Lower lobe of right lung (tissue), 2 donors: ENCODE measurements at regions not wholly inside any gene's neighbourhood (a gene's known extent, or its start where the extent isn't known, plus 50 kb on each side); places are given as distances from the start of the nearest gene placed in this dataset.

Experiments used
- ATAC-seq, 2 donors: fragments of 200-7000 bp; cut with Tn5 transposase; one replicate each; pipeline ENCODE4 v1.9.1; 2020 to 2022; ENCODE audit warnings: mild to moderate bottlenecking in 2 of 2, moderate library complexity in 2 of 2
- DNase-seq: peaks from one replicate; pipeline ENCODE4 v3.0.0-alpha.2; 2020
- H3K27ac ChIP-seq: fragments of 200-600 bp; one replicate; pipeline ENCODE4 v1.8.0; 2022
- H3K27me3 ChIP-seq: fragments of 200-600 bp; one replicate; pipeline ENCODE4 v1.8.0; 2022; ENCODE audit warnings: low read depth
- H3K36me3 ChIP-seq: fragments of 200-600 bp; one replicate; pipeline ENCODE4 v1.8.0; 2022; ENCODE audit warnings: mild to moderate bottlenecking
- H3K4me1 ChIP-seq: fragments of 200-600 bp; one replicate; pipeline ENCODE4 v1.8.0; 2022
- H3K4me3 ChIP-seq: fragments of 200-600 bp; one replicate; pipeline ENCODE4 v1.8.0; 2022; ENCODE audit warnings: mild to moderate bottlenecking
- H3K9me3 ChIP-seq: fragments of 200-600 bp; one replicate; pipeline ENCODE4 v1.8.0; 2022
- CTCF ChIP-seq: fragments of 200-600 bp; IDR thresholded peaks from one replicate; pipeline ENCODE4 v1.8.0; 2022; ENCODE audit warnings: antibody characterized with exemption, mild to moderate bottlenecking
- intact Hi-C: fragments of 100-400 bp; cut with DNase I; formaldehyde crosslinking; loops from one replicate; pipeline ENCODE4 v1.11.0; 2022
- donor health status: DM: no; HTN: yes; CAD: no; lungs with severe emphysema.

- H3K36me3 ChIP-seq, result no peaks in the 10 kb centered on the region
- no peak overlapping the region for H3K4me3 ChIP-seq
- no peak for TF ChIP-seq CTCF
- H3K9me3 ChIP-seq, result no peaks in the 10 kb centered on the region
- H3K27me3 ChIP-seq, result no peaks in the 10 kb centered on the region
- intact Hi-C loops, result no loop called here
- no peaks in the 10 kb centered on the region for H3K4me1 ChIP-seq
- DNase-seq (no peak), ATAC-seq (no peak)
- H3K27ac ChIP-seq, result no peak overlapping the region
Measured at GRCh38 chr15:49737127-49737526, 116.3 kb downstream of the DTWD1 start.

GRCh38 chr15:49741712-49742111, 120.9 kb downstream of the DTWD1 start:
- intact Hi-C loops, result no loop called here
- TF ChIP-seq CTCF, result no peak
- no peak overlapping the region for H3K27ac ChIP-seq
- H3K9me3 ChIP-seq, result no peaks in the 10 kb centered on the region
- no peaks in the 10 kb centered on the region for H3K27me3 ChIP-seq
- H3K4me3 ChIP-seq, result no peak overlapping the region
- H3K4me1 ChIP-seq, result no peaks in the 10 kb centered on the region
- ATAC-seq, result no peak
- no peaks in the 10 kb centered on the region for H3K36me3 ChIP-seq
- no peak for DNase-seq

- H3K27me3 ChIP-seq, result no peaks in the 10 kb centered on the region
- no peak overlapping the region for H3K4me3 ChIP-seq
- DNase-seq (no peak), ATAC-seq (no peak)
- TF ChIP-seq CTCF, result no peak
- no peak overlapping the region for H3K27ac ChIP-seq
- H3K36me3 ChIP-seq, result no peaks in the 10 kb centered on the region
- no peaks in the 10 kb centered on the region for H3K9me3 ChIP-seq
- H3K4me1 ChIP-seq, result no peaks in the 10 kb centered on the region
- intact Hi-C loops, result no loop called here
Measured at GRCh38 chr15:49742381-49742780, 121.5 kb downstream of the DTWD1 start.

GRCh38 chr15:49747340-49747739, 126.5 kb downstream of the DTWD1 start:
- H3K4me3 ChIP-seq, result no peak overlapping the region
- intact Hi-C loops, result no loop called here

GRCh38 chr15:49748791-49749190, 127.9 kb downstream of the DTWD1 start:
- no peak for DNase-seq
- TF ChIP-seq CTCF, result no peak
- no peaks in the 10 kb centered on the region for H3K9me3 ChIP-seq
- no peak overlapping the region for H3K4me3 ChIP-seq
- no peaks in the 10 kb centered on the region for H3K27me3 ChIP-seq
- H3K27ac ChIP-seq, result no peak overlapping the region
- intact Hi-C loops, result no loop called here
- no peak for ATAC-seq
- no peaks in the 10 kb centered on the region for H3K4me1 ChIP-seq
- H3K36me3 ChIP-seq, result no peaks in the 10 kb centered on the region

More at GRCh38 chr15:49747340-49747739, 126.5 kb downstream of the DTWD1 start:
- Histone ChIP-seq H3K4me1 (no peaks in the 10 kb centered on the region), H3K9me3 (no peaks in the 10 kb centered on the region), H3K27me3 (no peaks in the 10 kb centered on the region), H3K36me3 (no peaks in the 10 kb centered on the region), H3K27ac (no peak overlapping the region)
- ATAC-seq, result no peak
- DNase-seq, result no peak
- no peak for TF ChIP-seq CTCF

GRCh38 chr15:49750553-49750952, 129.7 kb downstream of the DTWD1 start:
- H3K4me3 ChIP-seq, result no peak overlapping the region
- no peaks in the 10 kb centered on the region for H3K36me3 ChIP-seq
- H3K27ac ChIP-seq, result no peak overlapping the region
- DNase-seq (no peak), ATAC-seq (no peak)
- intact Hi-C loops, result no loop called here
- no peak for TF ChIP-seq CTCF
- no peaks in the 10 kb centered on the region for H3K9me3 ChIP-seq
- no peaks in the 10 kb centered on the region for H3K27me3 ChIP-seq
- H3K4me1 ChIP-seq, result no peaks in the 10 kb centered on the region
